GM21576 (cell line): ENCODE measurements at regions not wholly inside any gene's neighbourhood (a gene's known extent, or its start where the extent isn't known, plus 50 kb on each side); places are given as distances from the start of the nearest gene placed in this dataset.

ENCODE experiments used
- ATAC-seq: cut with Tn5 transposase; IDR thresholded peaks from one replicate; pipeline ENCODE4 v1.9.1; 2021; ENCODE audit warnings: mild to moderate bottlenecking, moderate library complexity; ENCODE audit not compliant: unreplicated experiment

GRCh38 chr2:14905571-14905970, 273.1 kb downstream of the LRATD1 start:
- ATAC-seq: no peak

GRCh38 chr2:14907014-14907612, 274.6 kb downstream of the LRATD1 start:
- no peak for ATAC-seq

- no peak for ATAC-seq
Measured at GRCh38 chr2:14909795-14910194, 277.3 kb downstream of the LRATD1 start.

GRCh38 chr2:14910654-14911053, 278.1 kb downstream of the LRATD1 start:
- no peak for ATAC-seq

- ATAC-seq: no peak
Measured at GRCh38 chr2:14915983-14916382, 283.5 kb downstream of the LRATD1 start.

GRCh38 chr2:14923820-14924580, 291.5 kb downstream of the LRATD1 start:
- ATAC-seq: no peak

- no peak for ATAC-seq
Measured at GRCh38 chr2:14925471-14925870, 293.0 kb downstream of the LRATD1 start.

GRCh38 chr2:14927021-14927564, 294.6 kb downstream of the LRATD1 start:
- ATAC-seq: no peak

GRCh38 chr2:14928056-14928455, 295.5 kb downstream of the LRATD1 start:
- no peak for ATAC-seq

GRCh38 chr2:14930441-14930840, 297.9 kb downstream of the LRATD1 start:
- no peak for ATAC-seq

GRCh38 chr2:14932285-14932684, 299.8 kb downstream of the LRATD1 start:
- ATAC-seq: no peak

- no peak for ATAC-seq
Measured at GRCh38 chr2:14933753-14934152, 301.2 kb downstream of the LRATD1 start.

- no peak for ATAC-seq
Measured at GRCh38 chr2:14936426-14936825, 303.9 kb downstream of the LRATD1 start.

GRCh38 chr2:14937336-14937735, 304.8 kb downstream of the LRATD1 start:
- ATAC-seq: no peak

- ATAC-seq: no peak
Measured at GRCh38 chr2:14941151-14941631, 308.7 kb downstream of the LRATD1 start.

GRCh38 chr2:14942987-14943386, 310.5 kb downstream of the LRATD1 start:
- no peak for ATAC-seq

GRCh38 chr2:14944562-14945346, 312.2 kb downstream of the LRATD1 start:
- ATAC-seq: peak; percentile 78

- no peak for ATAC-seq
Measured at GRCh38 chr2:14951569-14952285, 319.2 kb downstream of the LRATD1 start.

GRCh38 chr2:14952400-14952963, 320.0 kb downstream of the LRATD1 start:
- no peak for ATAC-seq

GRCh38 chr2:14960686-14961324, 328.3 kb downstream of the LRATD1 start:
- no peak for ATAC-seq
